ENCODE measurements at regions not wholly inside any gene's neighbourhood (a gene's known extent, or its start where the extent isn't known, plus 50 kb on each side); places are given as distances from the start of the nearest gene placed in this dataset.

DNA sequence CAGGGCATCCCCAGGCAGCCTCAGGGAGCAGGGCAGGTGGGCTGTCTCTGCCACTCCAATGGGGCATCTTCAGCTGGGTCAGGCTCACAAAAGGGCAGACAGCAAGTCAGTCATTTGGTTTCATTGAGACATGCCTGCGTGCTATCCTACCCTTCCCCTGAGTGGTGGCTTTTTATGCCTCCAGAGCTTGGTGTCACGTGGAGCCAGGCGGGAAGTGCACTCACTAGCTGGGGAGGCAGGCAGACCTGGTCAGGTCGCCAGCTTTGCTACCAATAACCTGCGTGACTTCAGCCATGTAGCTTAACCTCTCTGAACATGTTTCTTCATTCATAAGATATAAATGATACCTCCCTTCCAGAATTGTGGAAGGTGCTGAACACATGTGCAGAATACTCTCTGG lies 415.0 kb downstream of the SOX9 start:
- H3K4me3 ChIP-seq (replicated peaks in 1 of 4; ENCODE audit: control extremely low read depth in 1 of 4, insufficient read depth in 1 of 4, low read depth in 3 of 4, low read length in 4 of 4) = no peak overlapping the region
- no peak overlapping the region for H3K9ac ChIP-seq (ENCODE audit: insufficient read depth, low read length)
- no peak overlapping the region for H3K4me2 ChIP-seq (ENCODE audit: extremely low read depth, insufficient read depth, low read length)
- H2AFZ ChIP-seq (ENCODE audit: low read length) = no peak overlapping the region
- H3K27ac ChIP-seq (ENCODE audit: insufficient read depth, low read length) = no peak overlapping the region
- H3K4me1 ChIP-seq (ENCODE audit: control insufficient read depth, extremely low read depth, insufficient read depth, low read length) = peaks cover 5% of the 10 kb centered on the region
- no peak for TF ChIP-seq EZH2 (IDR thresholded peaks at IDR 0.05; ENCODE audit: low read length, missing control alignments)
- TF ChIP-seq, protein P1, sequence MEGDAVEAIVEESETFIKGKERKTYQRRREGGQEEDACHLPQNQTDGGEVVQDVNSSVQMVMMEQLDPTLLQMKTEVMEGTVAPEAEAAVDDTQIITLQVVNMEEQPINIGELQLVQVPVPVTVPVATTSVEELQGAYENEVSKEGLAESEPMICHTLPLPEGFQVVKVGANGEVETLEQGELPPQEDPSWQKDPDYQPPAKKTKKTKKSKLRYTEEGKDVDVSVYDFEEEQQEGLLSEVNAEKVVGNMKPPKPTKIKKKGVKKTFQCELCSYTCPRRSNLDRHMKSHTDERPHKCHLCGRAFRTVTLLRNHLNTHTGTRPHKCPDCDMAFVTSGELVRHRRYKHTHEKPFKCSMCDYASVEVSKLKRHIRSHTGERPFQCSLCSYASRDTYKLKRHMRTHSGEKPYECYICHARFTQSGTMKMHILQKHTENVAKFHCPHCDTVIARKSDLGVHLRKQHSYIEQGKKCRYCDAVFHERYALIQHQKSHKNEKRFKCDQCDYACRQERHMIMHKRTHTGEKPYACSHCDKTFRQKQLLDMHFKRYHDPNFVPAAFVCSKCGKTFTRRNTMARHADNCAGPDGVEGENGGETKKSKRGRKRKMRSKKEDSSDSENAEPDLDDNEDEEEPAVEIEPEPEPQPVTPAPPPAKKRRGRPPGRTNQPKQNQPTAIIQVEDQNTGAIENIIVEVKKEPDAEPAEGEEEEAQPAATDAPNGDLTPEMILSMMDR (conservative IDR thresholded peaks at IDR 0.05 in 1 of 2, IDR thresholded peaks at IDR 0.05 in 1 of 2; ENCODE audit: low read depth in 1 of 2, low read length in 2 of 2) = no peak
- no peaks in the 10 kb centered on the region for H3K9me3 ChIP-seq (ENCODE audit: control insufficient read depth, insufficient read depth, low read depth, low read length)
- no peaks in the 10 kb centered on the region for H4K20me1 ChIP-seq (ENCODE audit: control insufficient read depth, extremely low read depth, insufficient read depth, low read length)
- H3K27me3 ChIP-seq (ENCODE audit: control insufficient read depth, insufficient read depth, low read length) = no peaks in the 10 kb centered on the region
- no peaks in the 10 kb centered on the region for H3K36me3 ChIP-seq (ENCODE audit: control insufficient read depth, insufficient read depth, low read length)
- H3K79me2 ChIP-seq (ENCODE audit: control insufficient read depth, insufficient read depth, low read length) = no peaks in the 10 kb centered on the region
- DNase-seq (ENCODE audit: low read depth in 2 of 2) = no peak

DNA sequence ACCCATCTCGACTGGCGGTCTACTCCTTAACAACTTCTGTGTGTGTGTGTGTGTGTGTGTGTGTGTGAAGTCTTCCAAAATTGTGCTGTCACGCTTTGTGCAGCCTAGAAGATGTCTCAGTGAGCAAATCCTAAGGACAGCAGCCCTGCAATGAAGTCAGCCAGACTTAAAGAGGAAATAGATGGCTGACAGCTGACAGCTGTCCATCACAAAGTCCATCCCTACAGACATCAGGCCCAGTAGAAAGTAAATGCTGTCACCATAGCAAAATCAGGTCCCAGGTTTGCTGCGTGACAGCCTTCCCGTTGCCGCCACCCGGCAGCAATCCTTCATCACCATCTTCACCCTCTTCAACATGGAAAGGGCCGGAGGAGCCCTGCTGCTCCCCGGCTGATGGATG lies 416.0 kb downstream of the SOX9 start:
- Histone ChIP-seq H3K4me2 (ENCODE audit: extremely low read depth, insufficient read depth, low read length) (no peak overlapping the region), H3K4me1 (ENCODE audit: control insufficient read depth, extremely low read depth, insufficient read depth, low read length) (peaks cover 5% of the 10 kb centered on the region), H4K20me1 (ENCODE audit: control insufficient read depth, extremely low read depth, insufficient read depth, low read length) (no peaks in the 10 kb centered on the region), H3K9ac (ENCODE audit: insufficient read depth, low read length) (no peak overlapping the region), H3K27me3 (ENCODE audit: control insufficient read depth, insufficient read depth, low read length) (no peaks in the 10 kb centered on the region), H3K4me3 (replicated peaks in 1 of 4; ENCODE audit: control extremely low read depth in 1 of 4, insufficient read depth in 1 of 4, low read depth in 3 of 4, low read length in 4 of 4) (no peak overlapping the region), H3K79me2 (ENCODE audit: control insufficient read depth, insufficient read depth, low read length) (no peaks in the 10 kb centered on the region), H3K36me3 (ENCODE audit: control insufficient read depth, insufficient read depth, low read length) (no peaks in the 10 kb centered on the region), H3K9me3 (ENCODE audit: control insufficient read depth, insufficient read depth, low read depth, low read length) (no peaks in the 10 kb centered on the region), H3K27ac (ENCODE audit: insufficient read depth, low read length) (no peak overlapping the region), H2AFZ (ENCODE audit: low read length) (no peak overlapping the region)
- no peak for DNase-seq (ENCODE audit: low read depth in 2 of 2)
- TF ChIP-seq, protein P1 (conservative IDR thresholded peaks at IDR 0.05 in 1 of 2, IDR thresholded peaks at IDR 0.05 in 1 of 2; ENCODE audit: low read depth in 1 of 2, low read length in 2 of 2) = no peak
- TF ChIP-seq EZH2 (IDR thresholded peaks at IDR 0.05; ENCODE audit: low read length, missing control alignments) = no peak

DNA sequence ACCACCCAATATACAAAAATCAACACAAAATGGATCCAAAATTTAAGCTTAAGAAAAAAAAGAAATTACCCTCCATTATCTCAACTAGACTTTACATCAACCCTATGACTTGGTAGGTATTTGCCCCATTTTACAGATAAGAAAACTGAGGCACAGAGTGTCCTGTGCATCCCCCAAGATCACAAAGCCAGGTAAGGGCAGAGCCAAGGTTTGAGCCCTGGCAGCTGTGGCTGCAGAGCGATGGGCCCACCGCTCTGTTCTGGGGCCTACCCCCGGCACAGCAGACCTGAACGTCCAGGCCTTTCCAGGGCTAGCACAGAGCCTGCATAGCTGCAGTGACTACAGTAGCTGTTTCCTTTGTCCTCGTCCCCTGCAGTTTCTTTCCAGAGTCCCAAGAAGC lies 417.6 kb downstream of the SOX9 start:
- H3K27me3 ChIP-seq (ENCODE audit: control insufficient read depth, insufficient read depth, low read length) = no peaks in the 10 kb centered on the region
- peaks cover 5% of the 10 kb centered on the region for H3K4me1 ChIP-seq (ENCODE audit: control insufficient read depth, extremely low read depth, insufficient read depth, low read length)
- no peaks in the 10 kb centered on the region for H3K79me2 ChIP-seq (ENCODE audit: control insufficient read depth, insufficient read depth, low read length)
- no peak overlapping the region for H2AFZ ChIP-seq (ENCODE audit: low read length)
- no peak overlapping the region for H3K9ac ChIP-seq (ENCODE audit: insufficient read depth, low read length)
- DNase-seq (ENCODE audit: low read depth in 2 of 2) = no peak
- H3K4me3 ChIP-seq (replicated peaks in 1 of 4; ENCODE audit: control extremely low read depth in 1 of 4, insufficient read depth in 1 of 4, low read depth in 3 of 4, low read length in 4 of 4) = no peak overlapping the region
- H3K4me2 ChIP-seq (ENCODE audit: extremely low read depth, insufficient read depth, low read length) = no peak overlapping the region
- no peaks in the 10 kb centered on the region for H3K9me3 ChIP-seq (ENCODE audit: control insufficient read depth, insufficient read depth, low read depth, low read length)
- no peaks in the 10 kb centered on the region for H3K36me3 ChIP-seq (ENCODE audit: control insufficient read depth, insufficient read depth, low read length)
- H3K27ac ChIP-seq (ENCODE audit: insufficient read depth, low read length) = no peak overlapping the region
- no peak for TF ChIP-seq EZH2 (IDR thresholded peaks at IDR 0.05; ENCODE audit: low read length, missing control alignments)
- TF ChIP-seq, protein P1 (conservative IDR thresholded peaks at IDR 0.05 in 1 of 2, IDR thresholded peaks at IDR 0.05 in 1 of 2; ENCODE audit: low read depth in 1 of 2, low read length in 2 of 2) = no peak
- no peaks in the 10 kb centered on the region for H4K20me1 ChIP-seq (ENCODE audit: control insufficient read depth, extremely low read depth, insufficient read depth, low read length)

All from fibroblast of lung (primary cell).